ENCODE measurements at regions not wholly inside any gene's neighbourhood (a gene's known extent, or its start where the extent isn't known, plus 50 kb on each side); places are given as distances from the start of the nearest gene placed in this dataset.

DNA sequence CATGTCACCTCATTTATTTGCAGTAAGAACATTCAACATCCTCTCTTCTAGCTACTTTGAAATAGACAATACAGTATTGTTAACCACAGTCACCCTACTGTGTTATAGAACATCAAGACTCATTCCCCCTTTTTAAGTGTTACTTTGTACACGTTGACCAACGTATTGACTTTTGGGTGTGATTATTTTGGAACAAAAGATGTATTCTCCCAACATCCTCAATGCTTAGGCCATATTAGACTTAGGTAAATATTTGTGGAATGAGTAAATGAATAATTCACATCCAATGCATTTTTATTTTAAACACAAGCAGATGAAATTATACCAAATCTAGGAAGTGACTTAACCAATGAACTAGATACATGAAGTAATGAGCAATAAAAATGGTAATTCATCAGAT is 296.6 kb downstream of the CHRM3 start:
- no peak for FAIRE-seq

DNA sequence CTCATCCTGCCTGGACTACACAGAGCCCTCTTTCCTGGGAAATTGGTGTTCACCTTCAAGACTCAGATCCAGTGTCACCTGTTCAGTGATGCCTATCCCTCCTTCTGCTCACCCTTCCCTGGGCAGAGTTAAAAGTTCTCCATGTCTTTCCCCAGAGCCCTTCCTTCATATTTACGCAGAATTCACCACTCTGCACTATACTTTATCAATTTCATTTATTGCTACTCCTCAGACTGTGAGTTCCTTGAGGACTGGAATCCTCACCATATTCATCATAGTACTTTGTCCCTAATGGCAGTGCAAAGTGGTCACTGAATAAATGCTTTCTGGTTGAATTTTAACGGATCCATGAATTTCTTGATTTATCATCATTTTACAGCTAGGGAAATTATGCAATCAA is 300.0 kb downstream of the CHRM3 start:
- dilution Hi-C loops (cut with MboI; ENCODE audit: extremely low pct_ligation_motif_present, low sequenced_read_pairs), result no loop called here
- FAIRE-seq, result no peak

More for the DNA sequence above, 296.6 kb downstream of the CHRM3 start:
- TF ChIP-seq, protein P1, sequence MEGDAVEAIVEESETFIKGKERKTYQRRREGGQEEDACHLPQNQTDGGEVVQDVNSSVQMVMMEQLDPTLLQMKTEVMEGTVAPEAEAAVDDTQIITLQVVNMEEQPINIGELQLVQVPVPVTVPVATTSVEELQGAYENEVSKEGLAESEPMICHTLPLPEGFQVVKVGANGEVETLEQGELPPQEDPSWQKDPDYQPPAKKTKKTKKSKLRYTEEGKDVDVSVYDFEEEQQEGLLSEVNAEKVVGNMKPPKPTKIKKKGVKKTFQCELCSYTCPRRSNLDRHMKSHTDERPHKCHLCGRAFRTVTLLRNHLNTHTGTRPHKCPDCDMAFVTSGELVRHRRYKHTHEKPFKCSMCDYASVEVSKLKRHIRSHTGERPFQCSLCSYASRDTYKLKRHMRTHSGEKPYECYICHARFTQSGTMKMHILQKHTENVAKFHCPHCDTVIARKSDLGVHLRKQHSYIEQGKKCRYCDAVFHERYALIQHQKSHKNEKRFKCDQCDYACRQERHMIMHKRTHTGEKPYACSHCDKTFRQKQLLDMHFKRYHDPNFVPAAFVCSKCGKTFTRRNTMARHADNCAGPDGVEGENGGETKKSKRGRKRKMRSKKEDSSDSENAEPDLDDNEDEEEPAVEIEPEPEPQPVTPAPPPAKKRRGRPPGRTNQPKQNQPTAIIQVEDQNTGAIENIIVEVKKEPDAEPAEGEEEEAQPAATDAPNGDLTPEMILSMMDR (optimal IDR thresholded peaks at IDR 0.05 in 1 of 3, IDR thresholded peaks at IDR 0.05 in 1 of 3, conservative IDR thresholded peaks at IDR 0.05 in 1 of 3; ENCODE audit: extremely low read depth in 1 of 3, insufficient read depth in 2 of 3, low read length in 3 of 3), result no peak
- no peak for TF ChIP-seq EZH2 (IDR thresholded peaks at IDR 0.05; ENCODE audit: low read length)
- Histone ChIP-seq H4K20me1 (ENCODE audit: control insufficient read depth, extremely low read depth, insufficient read depth, low read length) (no peaks in the 10 kb centered on the region), H3K4me2 (ENCODE audit: control insufficient read depth, extremely low read depth, insufficient read depth, low read depth, low read length) (no peak overlapping the region), H3K27ac (ENCODE audit: control insufficient read depth, insufficient read depth, low read length) (no peak overlapping the region), H3K4me1 (ENCODE audit: control insufficient read depth, extremely low read depth, insufficient read depth, low read length) (no peaks in the 10 kb centered on the region), H3K9me3 (ENCODE audit: control insufficient read depth, low read depth, low read length) (no peaks in the 10 kb centered on the region), H3K27me3 (ENCODE audit: control insufficient read depth, extremely low read depth, insufficient read depth, low read length) (no peaks in the 10 kb centered on the region), H3K36me3 (ENCODE audit: control insufficient read depth in 2 of 2, extremely low read depth in 1 of 2, insufficient read depth in 2 of 2, low read length in 2 of 2) (no peaks in the 10 kb centered on the region), H2AFZ (ENCODE audit: control insufficient read depth, low read length) (no peak overlapping the region), H3K9ac (ENCODE audit: control insufficient read depth, extremely low read depth, insufficient read depth, low read length) (no peak overlapping the region), H3K9me1 (ENCODE audit: control insufficient read depth, extremely low read depth, insufficient read depth, low read length) (no peaks in the 10 kb centered on the region), H3K79me2 (ENCODE audit: control insufficient read depth, insufficient read depth, low read length) (no peaks in the 10 kb centered on the region), H3K4me3 (ENCODE audit: control insufficient read depth in 2 of 3, extremely low read depth in 1 of 3, insufficient read depth in 2 of 3, low read depth in 1 of 3, low read length in 3 of 3) (no peak overlapping the region)
- no peak for DNase-seq (ENCODE audit: low read depth, low spot score)
- dilution Hi-C loops (cut with MboI; ENCODE audit: extremely low pct_ligation_motif_present, low sequenced_read_pairs), result no loop called here

More for the DNA sequence above, 300.0 kb downstream of the CHRM3 start:
- TF ChIP-seq, protein P1 (optimal IDR thresholded peaks at IDR 0.05 in 1 of 3, IDR thresholded peaks at IDR 0.05 in 1 of 3, conservative IDR thresholded peaks at IDR 0.05 in 1 of 3; ENCODE audit: extremely low read depth in 1 of 3, insufficient read depth in 2 of 3, low read length in 3 of 3), result no peak
- TF ChIP-seq EZH2 (IDR thresholded peaks at IDR 0.05; ENCODE audit: low read length), result no peak
- Histone ChIP-seq H2AFZ (ENCODE audit: control insufficient read depth, low read length) (no peak overlapping the region), H4K20me1 (ENCODE audit: control insufficient read depth, extremely low read depth, insufficient read depth, low read length) (no peaks in the 10 kb centered on the region), H3K4me3 (ENCODE audit: control insufficient read depth in 2 of 3, extremely low read depth in 1 of 3, insufficient read depth in 2 of 3, low read depth in 1 of 3, low read length in 3 of 3) (no peak overlapping the region), H3K9me1 (ENCODE audit: control insufficient read depth, extremely low read depth, insufficient read depth, low read length) (no peaks in the 10 kb centered on the region), H3K27ac (ENCODE audit: control insufficient read depth, insufficient read depth, low read length) (no peak overlapping the region), H3K27me3 (ENCODE audit: control insufficient read depth, extremely low read depth, insufficient read depth, low read length) (no peaks in the 10 kb centered on the region), H3K36me3 (ENCODE audit: control insufficient read depth in 2 of 2, extremely low read depth in 1 of 2, insufficient read depth in 2 of 2, low read length in 2 of 2) (no peaks in the 10 kb centered on the region), H3K79me2 (ENCODE audit: control insufficient read depth, insufficient read depth, low read length) (no peaks in the 10 kb centered on the region), H3K9me3 (ENCODE audit: control insufficient read depth, low read depth, low read length) (no peaks in the 10 kb centered on the region), H3K4me2 (ENCODE audit: control insufficient read depth, extremely low read depth, insufficient read depth, low read depth, low read length) (no peak overlapping the region), H3K9ac (ENCODE audit: control insufficient read depth, extremely low read depth, insufficient read depth, low read length) (no peak overlapping the region), H3K4me1 (ENCODE audit: control insufficient read depth, extremely low read depth, insufficient read depth, low read length) (no peaks in the 10 kb centered on the region)
- no peak for DNase-seq (ENCODE audit: low read depth, low spot score)

Measured in keratinocyte (primary cell).